GM21390 (cell line): ENCODE measurements at regions not wholly inside any gene's neighbourhood (a gene's known extent, or its start where the extent isn't known, plus 50 kb on each side); places are given as distances from the start of the nearest gene placed in this dataset.
"Not testable (repeated sequence)": the region's sequence is repeated elsewhere in the genome, so short reads cannot be mapped to it uniquely, and the experiment has no call there.

Experiments
- ATAC-seq: cut with Tn5 transposase; IDR thresholded peaks from one replicate; pipeline ENCODE4 v1.9.1; 2021; ENCODE audit not compliant: unreplicated experiment

DNA sequence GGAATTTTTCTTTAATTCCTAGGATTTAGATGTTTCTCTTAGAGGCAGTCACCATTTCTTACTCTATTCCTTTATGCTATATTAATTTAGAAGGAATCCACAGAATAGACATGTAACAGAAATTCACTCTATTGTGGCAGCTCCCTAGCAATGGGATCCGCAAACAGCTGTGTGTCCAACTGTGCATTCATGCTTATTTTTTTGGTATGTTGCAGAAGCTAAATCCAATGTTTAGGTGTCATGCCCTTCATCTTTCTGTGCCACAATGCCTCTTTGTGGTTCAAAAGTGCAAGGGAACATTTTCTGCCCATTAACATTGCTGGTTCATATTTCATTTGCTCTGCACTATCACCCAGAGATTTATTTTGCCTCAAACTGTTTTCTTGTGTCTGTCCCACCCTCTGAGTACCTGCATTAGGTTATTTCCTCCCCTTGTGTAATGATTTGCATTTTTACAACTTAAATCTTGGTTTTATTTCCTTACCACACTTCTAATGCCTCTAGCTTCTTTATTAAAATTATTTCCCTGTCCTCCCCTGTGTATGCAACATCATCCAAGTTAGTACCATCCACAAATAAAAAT, 816.5 kb downstream of the EFNA5 start:
- ATAC-seq: no peak

DNA sequence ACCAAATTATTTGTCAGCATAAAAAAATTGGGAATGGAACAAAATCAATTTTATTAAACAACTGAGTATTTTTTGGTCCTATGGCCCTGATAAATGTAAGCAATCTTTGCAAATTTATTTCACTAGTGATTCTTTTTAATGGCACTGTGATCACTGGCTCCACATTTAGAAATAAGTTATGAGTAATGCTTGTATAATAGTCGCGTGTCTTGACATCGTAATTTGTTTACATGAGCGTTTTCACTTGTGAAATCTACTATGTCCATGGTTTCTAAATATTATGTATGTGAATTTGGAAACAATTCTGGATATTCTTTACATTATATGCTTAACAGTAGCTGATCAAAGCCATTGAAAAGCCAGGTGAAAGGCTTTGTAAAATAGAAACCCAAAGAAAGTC, 817.5 kb downstream of the EFNA5 start:
- ATAC-seq: no peak

GRCh38 chr5:106849266-106849665, 821.5 kb downstream of the EFNA5 start:
- no peak for ATAC-seq

- ATAC-seq: no peak
These were observed 826.8 kb downstream of the EFNA5 start for GRCh38 chr5:106843812-106844416.

GRCh38 chr5:106833517-106833916, 837.2 kb downstream of the EFNA5 start:
- ATAC-seq: no peak

DNA sequence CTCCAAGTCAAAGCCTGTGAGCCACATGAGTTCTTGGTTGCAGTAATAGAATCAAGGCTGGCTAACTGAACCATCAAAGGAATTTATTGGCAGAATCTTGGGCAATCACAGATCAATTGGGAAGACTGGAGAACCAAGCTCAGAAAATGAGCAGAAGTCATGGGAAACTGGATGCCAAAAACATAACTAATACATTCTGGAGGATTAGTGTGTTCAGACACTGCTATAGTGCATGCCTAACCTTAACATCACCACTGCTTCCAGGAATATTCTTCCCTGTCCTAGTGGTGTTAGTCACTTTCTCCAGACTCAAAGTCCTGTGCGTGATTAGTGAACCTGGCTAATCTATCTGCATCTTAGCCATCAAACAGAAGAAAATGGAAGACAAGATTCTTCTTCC, 843.7 kb downstream of the EFNA5 start:
- ATAC-seq: no peak

DNA sequence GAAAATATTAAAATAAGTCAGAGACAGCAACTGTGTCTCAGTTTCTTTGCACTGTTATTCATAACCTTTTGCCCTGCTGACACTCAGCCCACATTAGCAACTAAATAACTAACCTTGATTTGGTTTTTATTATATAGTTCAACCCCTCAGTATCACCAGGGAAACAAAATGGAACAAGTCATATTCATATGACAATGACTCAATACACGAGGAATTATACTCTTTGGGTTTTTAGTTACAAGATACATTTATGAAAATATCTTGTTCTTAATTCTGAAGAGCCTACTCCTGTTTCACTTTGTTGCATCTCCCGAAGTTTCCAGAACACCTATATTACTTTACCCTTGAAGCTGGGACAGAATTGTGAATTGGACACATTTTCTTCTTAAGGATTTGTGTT, 845.4 kb downstream of the EFNA5 start:
- ATAC-seq: no peak

DNA sequence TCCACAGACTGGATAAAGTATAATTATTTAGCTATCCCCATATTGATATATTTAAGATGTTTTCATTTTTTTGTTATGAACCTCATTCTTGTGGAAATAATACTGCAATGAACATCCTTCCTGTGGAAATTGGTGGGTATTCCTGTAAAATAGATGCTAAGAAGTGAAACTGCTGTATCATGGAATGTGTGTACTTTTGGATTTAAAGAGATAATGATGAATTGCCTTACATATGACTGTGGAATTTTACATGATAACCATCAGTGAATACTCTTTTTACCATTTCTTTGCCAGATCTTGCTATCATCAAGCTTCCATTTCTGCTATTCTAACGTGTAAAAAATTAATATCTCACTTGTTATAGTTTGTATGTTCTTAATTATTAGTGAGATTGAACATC, 847.9 kb downstream of the EFNA5 start:
- ATAC-seq: no peak

DNA sequence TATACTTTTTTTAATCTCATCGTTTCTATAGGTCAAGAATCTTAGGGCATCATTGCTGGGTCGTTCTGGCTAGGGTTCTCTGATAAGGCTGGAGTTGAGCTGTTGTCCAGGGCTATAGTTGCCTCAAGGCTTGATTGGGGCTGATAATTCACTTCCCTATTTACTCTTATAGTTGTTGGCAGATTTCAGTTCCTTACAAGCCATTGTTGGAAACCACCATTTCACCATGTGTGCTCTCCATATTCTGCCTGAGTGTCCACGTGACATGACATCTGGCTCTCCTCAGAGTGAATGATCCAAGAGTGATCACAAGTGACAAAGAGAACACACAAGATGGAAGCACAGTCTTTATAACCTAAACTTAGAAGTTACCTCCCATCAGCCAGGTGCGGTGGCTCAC, 852.2 kb downstream of the EFNA5 start:
- ATAC-seq: no peak

DNA sequence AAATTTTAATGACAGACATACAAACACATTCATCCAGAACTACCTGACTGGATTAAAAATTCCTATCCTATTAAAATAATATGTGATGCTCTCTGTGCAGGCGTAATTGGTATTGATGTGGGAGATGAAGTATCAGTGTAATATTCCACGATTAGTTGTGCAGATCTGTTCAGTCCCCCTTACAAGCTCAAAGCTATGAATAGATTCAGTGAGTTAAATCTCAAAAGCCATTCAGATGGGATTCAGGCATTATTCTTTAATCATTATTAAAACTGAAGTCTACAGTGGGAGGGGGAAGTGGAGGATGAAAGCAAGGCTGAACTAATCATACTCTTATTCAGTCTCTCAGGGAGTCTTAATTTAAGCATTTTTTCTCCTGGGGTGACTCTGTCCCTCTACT, 855.8 kb downstream of the EFNA5 start:
- no peak for ATAC-seq

- no peak for ATAC-seq
These were observed 869.2 kb downstream of the EFNA5 start for GRCh38 chr5:106801554-106801953.

DNA sequence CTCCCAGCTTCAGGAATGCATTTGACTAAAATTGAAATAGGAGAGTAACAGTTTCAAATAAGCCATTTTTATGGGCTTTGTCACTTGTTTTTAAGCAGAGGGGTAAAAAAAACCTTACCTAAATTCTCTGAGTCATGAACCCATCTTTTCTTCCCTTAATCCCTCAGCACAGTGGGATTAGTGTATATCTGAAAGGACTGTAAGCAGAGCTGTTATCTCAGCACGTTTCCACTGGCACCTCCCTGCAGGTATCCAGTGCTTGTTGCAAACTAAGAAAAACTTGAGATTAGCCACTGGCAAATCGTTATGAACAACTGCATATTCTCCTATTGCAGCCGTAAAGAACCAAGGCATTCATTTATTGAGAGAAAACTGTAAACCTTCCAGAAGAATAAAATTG, 872.7 kb downstream of the EFNA5 start:
- ATAC-seq: no peak

DNA sequence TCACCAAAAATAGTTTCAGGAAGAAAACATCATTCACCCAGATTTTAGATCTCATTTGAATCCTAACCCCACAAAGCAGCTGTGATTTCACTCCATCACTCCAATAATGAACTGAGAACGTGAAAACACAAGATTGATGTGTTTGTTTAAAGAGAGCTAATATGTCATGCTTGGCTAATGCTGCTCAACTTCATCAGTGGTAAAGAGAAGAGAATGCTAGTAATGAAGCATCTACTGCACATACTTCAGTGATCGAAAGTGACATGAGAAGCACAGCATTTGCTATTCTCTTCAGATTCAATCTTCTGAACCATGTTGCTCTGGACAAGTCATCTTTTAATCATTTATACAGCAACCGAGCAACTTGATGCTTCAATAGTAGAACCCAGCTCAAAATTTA, 874.7 kb downstream of the EFNA5 start:
- ATAC-seq: no peak

- ATAC-seq: no peak
These were observed 885.9 kb downstream of the EFNA5 start for GRCh38 chr5:106784846-106785245.

GRCh38 chr5:106780355-106780754, 890.4 kb downstream of the EFNA5 start:
- no peak for ATAC-seq

- not testable (repeated sequence) for ATAC-seq
These were observed 894.2 kb downstream of the EFNA5 start for GRCh38 chr5:106776515-106776914.

DNA sequence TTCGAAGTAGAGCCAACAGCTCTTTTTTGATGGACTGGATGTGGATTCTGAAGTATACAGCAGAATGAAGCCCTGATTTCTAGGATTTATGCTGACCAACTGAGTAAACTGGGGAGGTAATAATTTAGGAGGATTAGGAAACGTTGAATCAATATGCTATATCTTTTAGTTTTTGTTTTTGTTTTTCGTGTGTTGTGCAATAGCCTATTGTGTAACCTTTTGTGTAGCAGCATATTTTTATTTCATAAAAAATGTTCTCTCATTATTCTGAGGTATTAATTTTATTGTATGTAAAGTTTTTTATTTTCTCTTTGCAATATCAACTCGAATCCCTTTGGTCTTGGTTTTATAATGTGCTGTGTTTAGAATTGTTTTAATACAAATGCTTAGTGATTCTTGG, 902.3 kb downstream of the EFNA5 start:
- ATAC-seq: no peak

DNA sequence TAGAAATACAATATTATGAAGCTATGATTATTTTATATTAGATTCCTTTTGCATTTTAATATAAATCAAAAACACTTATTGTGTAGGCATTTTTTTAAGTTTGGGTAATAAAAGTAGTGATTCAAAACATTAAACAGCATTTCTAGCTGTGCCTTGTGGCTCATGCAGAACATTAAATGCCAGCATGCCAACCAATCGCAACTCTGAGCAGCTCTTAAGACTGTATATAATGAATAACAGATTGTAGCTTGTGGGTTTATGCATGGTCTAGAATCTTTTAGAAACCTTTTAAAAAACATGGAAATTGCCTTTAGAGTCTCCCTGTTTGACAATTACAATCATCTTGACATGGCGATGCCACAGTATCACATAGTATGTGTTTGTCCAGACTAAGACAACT, 903.8 kb downstream of the EFNA5 start:
- ATAC-seq: no peak

- no peak for ATAC-seq
These were observed 911.2 kb downstream of the EFNA5 start for GRCh38 chr5:106759581-106759980.

- no peak for ATAC-seq
These were observed 911.6 kb downstream of the EFNA5 start for GRCh38 chr5:106759152-106759551.

DNA sequence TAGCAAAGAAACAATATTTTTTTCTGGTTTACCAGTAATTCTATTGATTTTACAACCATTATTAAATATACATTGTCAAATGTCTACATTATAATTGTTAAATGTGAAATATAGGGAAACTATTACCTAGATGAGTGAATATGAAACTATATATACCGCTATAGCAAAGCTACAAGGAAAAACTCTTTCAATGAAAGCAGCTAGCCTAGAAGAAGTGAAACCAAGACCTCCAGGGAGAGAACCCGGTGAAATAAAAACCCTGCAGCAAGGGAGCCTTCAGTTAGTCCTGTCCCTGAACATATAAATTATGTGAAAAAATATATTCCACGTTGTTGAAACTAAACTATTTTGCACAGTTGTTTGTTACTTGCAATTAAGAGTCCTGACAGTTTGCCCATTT, 913.1 kb downstream of the EFNA5 start:
- ATAC-seq: no peak

DNA sequence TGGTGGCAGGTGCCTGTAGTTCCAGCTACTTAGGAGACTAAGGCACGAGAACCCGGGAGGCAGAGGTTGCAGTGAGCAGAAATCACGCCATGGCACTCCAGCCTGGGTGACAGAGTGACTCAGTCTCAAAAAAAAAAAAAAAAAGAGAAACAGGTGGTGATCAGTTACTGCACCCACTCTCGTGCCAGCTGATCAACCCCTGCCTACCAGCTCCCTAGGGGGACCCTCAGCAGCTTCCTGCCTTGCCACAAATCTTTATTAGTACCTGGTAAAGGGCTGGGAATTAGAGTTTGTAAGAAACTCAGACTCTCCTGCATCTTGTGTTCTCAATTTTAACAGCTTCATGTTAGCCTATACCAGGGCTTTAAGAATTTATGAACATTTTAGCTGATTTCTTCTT, 914.9 kb downstream of the EFNA5 start:
- ATAC-seq: no peak

DNA sequence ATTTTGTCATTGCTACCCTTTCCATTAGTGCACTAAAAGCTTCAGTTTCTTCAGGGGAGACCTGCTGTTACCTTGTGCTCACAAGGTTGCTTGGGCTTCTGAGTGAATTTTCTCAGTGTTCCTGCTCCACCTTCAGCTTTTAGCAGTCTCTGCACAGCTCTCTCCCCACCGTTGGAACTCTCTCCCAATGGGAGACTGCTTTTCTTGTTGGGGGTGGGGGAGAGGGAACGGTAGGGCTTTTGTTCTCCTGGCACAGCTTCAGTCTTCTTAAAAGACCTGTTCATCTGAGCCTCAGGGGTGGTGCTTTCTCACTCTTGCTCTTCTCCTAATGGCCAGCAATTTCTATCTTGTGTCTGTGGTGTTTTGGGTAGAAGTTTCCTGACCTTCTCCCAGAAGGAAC, 915.7 kb downstream of the EFNA5 start:
- no peak for ATAC-seq
